ENCODE measurements at regions not wholly inside any gene's neighbourhood (a gene's known extent, or its start where the extent isn't known, plus 50 kb on each side); places are given as distances from the start of the nearest gene placed in this dataset.

DNA sequence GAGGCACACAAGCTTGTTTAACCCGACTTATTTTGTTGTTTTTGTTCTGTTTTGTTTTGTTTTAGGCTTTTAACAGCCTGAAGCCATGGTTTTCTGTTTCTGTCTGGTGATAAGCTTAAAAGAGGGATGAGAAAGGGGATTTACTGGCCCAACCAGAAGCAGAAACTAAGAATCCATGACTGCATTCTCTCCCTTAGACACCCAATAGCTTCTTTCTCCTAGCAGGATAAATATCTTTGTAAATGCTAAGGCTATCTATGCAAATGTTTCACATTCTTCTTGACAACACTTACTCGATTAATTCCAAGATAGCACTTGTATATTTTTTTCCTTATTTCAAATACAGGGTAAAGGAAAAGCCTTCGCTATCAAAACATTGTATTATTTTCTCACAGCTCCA lies 53.7 kb upstream of the SMAD1 start:
- Histone ChIP-seq H3K27ac (ENCODE audit: control insufficient read depth, insufficient read depth) (no peak overlapping the region), H4K20me1 (ENCODE audit: control insufficient read depth, insufficient read depth) (no peaks in the 10 kb centered on the region), H3K4me3 (no peak overlapping the region), H3K4me2 (ENCODE audit: control insufficient read depth, insufficient read depth) (no peak overlapping the region), H3K4me1 (ENCODE audit: control insufficient read depth, insufficient read depth, low read length) (no peaks in the 10 kb centered on the region), H3K27me3 (replicated peaks in 1 of 2; ENCODE audit: control insufficient read depth in 2 of 2, insufficient read depth in 2 of 2, low read length in 1 of 2) (no peaks in the 10 kb centered on the region; a peak in 1 of 4 replicates), H3K36me3 (ENCODE audit: control insufficient read depth in 2 of 2, insufficient read depth in 2 of 2, low read length in 1 of 2) (no peaks in the 10 kb centered on the region), H3K79me2 (ENCODE audit: control insufficient read depth, insufficient read depth, low read length) (no peaks in the 10 kb centered on the region), H3K9me3 (replicated peaks; ENCODE audit: control insufficient read depth, insufficient read depth, low read length) (no peaks in the 10 kb centered on the region; the same call in 1 of the 3 replicates), H3K9ac (ENCODE audit: control insufficient read depth, insufficient read depth, low read length) (no peak overlapping the region), H2AFZ (ENCODE audit: control insufficient read depth, low read depth, low read length) (no peak overlapping the region)
- intact Hi-C loops (cut with micrococcal nuclease; ENCODE audit: unreplicated experiment) (no loop called here), in situ Hi-C loops (cut with MboI) (no loop called here)
- RAD21 ChIA-PET (ENCODE audit: unreplicated experiment) = interaction anchor here (0.6 to 1.7 kb wide), 2 partner anchors 194 to 671 kb away, joined by 3 to 4 read pairs; no protein-coding TSS in a partner anchor
- FAIRE-seq = no peak
- no peak for ATAC-seq
- POLR2A ChIA-PET = no interaction called here
- TF ChIP-seq, protein P1, sequence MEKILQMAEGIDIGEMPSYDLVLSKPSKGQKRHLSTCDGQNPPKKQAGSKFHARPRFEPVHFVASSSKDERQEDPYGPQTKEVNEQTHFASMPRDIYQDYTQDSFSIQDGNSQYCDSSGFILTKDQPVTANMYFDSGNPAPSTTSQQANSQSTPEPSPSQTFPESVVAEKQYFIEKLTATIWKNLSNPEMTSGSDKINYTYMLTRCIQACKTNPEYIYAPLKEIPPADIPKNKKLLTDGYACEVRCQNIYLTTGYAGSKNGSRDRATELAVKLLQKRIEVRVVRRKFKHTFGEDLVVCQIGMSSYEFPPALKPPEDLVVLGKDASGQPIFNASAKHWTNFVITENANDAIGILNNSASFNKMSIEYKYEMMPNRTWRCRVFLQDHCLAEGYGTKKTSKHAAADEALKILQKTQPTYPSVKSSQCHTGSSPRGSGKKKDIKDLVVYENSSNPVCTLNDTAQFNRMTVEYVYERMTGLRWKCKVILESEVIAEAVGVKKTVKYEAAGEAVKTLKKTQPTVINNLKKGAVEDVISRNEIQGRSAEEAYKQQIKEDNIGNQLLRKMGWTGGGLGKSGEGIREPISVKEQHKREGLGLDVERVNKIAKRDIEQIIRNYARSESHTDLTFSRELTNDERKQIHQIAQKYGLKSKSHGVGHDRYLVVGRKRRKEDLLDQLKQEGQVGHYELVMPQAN (conservative IDR thresholded peaks at IDR 0.05) = no peak
- TF ChIP-seq RCOR1 (conservative IDR thresholded peaks at IDR 0.05; ENCODE audit: low read depth, low read length) = no peak
- TF ChIP-seq, protein P2, sequence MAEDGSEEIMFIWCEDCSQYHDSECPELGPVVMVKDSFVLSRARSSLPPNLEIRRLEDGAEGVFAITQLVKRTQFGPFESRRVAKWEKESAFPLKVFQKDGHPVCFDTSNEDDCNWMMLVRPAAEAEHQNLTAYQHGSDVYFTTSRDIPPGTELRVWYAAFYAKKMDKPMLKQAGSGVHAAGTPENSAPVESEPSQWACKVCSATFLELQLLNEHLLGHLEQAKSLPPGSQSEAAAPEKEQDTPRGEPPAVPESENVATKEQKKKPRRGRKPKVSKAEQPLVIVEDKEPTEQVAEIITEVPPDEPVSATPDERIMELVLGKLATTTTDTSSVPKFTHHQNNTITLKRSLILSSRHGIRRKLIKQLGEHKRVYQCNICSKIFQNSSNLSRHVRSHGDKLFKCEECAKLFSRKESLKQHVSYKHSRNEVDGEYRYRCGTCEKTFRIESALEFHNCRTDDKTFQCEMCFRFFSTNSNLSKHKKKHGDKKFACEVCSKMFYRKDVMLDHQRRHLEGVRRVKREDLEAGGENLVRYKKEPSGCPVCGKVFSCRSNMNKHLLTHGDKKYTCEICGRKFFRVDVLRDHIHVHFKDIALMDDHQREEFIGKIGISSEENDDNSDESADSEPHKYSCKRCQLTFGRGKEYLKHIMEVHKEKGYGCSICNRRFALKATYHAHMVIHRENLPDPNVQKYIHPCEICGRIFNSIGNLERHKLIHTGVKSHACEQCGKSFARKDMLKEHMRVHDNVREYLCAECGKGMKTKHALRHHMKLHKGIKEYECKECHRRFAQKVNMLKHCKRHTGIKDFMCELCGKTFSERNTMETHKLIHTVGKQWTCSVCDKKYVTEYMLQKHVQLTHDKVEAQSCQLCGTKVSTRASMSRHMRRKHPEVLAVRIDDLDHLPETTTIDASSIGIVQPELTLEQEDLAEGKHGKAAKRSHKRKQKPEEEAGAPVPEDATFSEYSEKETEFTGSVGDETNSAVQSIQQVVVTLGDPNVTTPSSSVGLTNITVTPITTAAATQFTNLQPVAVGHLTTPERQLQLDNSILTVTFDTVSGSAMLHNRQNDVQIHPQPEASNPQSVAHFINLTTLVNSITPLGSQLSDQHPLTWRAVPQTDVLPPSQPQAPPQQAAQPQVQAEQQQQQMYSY (CRISPR knock-in tag; IDR thresholded peaks at IDR 0.05) = no peak
- TF ChIP-seq, protein P3, sequence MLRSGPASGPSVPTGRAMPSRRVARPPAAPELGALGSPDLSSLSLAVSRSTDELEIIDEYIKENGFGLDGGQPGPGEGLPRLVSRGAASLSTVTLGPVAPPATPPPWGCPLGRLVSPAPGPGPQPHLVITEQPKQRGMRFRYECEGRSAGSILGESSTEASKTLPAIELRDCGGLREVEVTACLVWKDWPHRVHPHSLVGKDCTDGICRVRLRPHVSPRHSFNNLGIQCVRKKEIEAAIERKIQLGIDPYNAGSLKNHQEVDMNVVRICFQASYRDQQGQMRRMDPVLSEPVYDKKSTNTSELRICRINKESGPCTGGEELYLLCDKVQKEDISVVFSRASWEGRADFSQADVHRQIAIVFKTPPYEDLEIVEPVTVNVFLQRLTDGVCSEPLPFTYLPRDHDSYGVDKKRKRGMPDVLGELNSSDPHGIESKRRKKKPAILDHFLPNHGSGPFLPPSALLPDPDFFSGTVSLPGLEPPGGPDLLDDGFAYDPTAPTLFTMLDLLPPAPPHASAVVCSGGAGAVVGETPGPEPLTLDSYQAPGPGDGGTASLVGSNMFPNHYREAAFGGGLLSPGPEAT (IDR thresholded peaks at IDR 0.05; ENCODE audit: low read depth) = no peak
- TF ChIP-seq MEF2A (IDR thresholded peaks at IDR 0.05; ENCODE audit: insufficient read depth, low read depth, low read length) = no peak
- TF ChIP-seq LARP7 (IDR thresholded peaks at IDR 0.05) = no peak
- TF ChIP-seq EGR1 (IDR thresholded peaks at IDR 0.05; ENCODE audit: borderline replicate concordance in 1 of 2, low read depth in 2 of 2, low read length in 2 of 2) = no peak
- no peak for TF ChIP-seq NR2C2 (IDR thresholded peaks at IDR 0.05; ENCODE audit: borderline replicate concordance, control insufficient read depth, insufficient read length, low read depth)
- no peak for TF ChIP-seq SPI1 (IDR thresholded peaks at IDR 0.05; ENCODE audit: borderline replicate concordance, insufficient read depth, low read depth, low read length)
- no peak for TF ChIP-seq RBBP5 (conservative IDR thresholded peaks at IDR 0.05)
- TF ChIP-seq NFXL1 (IDR thresholded peaks at IDR 0.05; ENCODE audit: borderline replicate concordance) = no peak
- TF ChIP-seq, protein P4, sequence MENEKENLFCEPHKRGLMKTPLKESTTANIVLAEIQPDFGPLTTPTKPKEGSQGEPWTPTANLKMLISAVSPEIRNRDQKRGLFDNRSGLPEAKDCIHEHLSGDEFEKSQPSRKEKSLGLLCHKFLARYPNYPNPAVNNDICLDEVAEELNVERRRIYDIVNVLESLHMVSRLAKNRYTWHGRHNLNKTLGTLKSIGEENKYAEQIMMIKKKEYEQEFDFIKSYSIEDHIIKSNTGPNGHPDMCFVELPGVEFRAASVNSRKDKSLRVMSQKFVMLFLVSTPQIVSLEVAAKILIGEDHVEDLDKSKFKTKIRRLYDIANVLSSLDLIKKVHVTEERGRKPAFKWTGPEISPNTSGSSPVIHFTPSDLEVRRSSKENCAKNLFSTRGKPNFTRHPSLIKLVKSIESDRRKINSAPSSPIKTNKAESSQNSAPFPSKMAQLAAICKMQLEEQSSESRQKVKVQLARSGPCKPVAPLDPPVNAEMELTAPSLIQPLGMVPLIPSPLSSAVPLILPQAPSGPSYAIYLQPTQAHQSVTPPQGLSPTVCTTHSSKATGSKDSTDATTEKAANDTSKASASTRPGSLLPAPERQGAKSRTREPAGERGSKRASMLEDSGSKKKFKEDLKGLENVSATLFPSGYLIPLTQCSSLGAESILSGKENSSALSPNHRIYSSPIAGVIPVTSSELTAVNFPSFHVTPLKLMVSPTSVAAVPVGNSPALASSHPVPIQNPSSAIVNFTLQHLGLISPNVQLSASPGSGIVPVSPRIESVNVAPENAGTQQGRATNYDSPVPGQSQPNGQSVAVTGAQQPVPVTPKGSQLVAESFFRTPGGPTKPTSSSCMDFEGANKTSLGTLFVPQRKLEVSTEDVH (IDR thresholded peaks at IDR 0.05; ENCODE audit: low read depth, partially characterized antibody) = no peak
- no peak for TF ChIP-seq FOXK2 (IDR thresholded peaks at IDR 0.05)
- no peak for TF ChIP-seq DPF2 (IDR thresholded peaks at IDR 0.05)
- WGBS (ENCODE audit: insufficient coverage, insufficient replicate concordance, low lambda C conversion rate, missing lambda C conversion rate) = 17% methylated on average over 3 of the region's 3 CpGs
- CTCF ChIA-PET = interaction anchor here (0.5 kb wide), 1 partner anchor 189 kb away, joined by 3 read pairs; no protein-coding TSS in a partner anchor
- SMC1A ChIA-PET (ENCODE audit: uncharacterized antibody, unreplicated experiment) = interaction anchor here (1.0 to 1.4 kb wide), 2 partner anchors 10 to 163 kb away, joined by 3 to 4 read pairs; no protein-coding TSS in a partner anchor
- no TSS peak for BruUV-seq (replicated peaks)
- DNase-seq (ENCODE audit: low read depth, low spot score) = no peak

Measured in GM12878 (cell line).